Fibroblast of pulmonary artery (primary cell): ENCODE measurements at regions not wholly inside any gene's neighbourhood (a gene's known extent, or its start where the extent isn't known, plus 50 kb on each side); places are given as distances from the start of the nearest gene placed in this dataset.
"Not testable (repeated sequence)": the region's sequence is repeated elsewhere in the genome, so short reads cannot be mapped to it uniquely, and the experiment has no call there.

Experiments
- DNase-seq: peaks from one replicate; pipeline ENCODE4 v3.0.0-alpha.2; 2010; ENCODE audit warnings: low read depth
- H3K4me3 ChIP-seq: replicated peaks from 2 replicates; pipeline ENCODE4 v1.5.1; 2011; ENCODE audit warnings: low read depth, mild to moderate bottlenecking, control low read depth, low read length, moderate library complexity
- TF ChIP-seq, protein P1 (sequence below): IDR thresholded peaks from 2 replicates; pipeline ENCODE4 v1.5.1; 2011; ENCODE audit warnings: mild to moderate bottlenecking, control low read depth, low read length, inconsistent platforms; ENCODE audit errors: missing control alignments

DNA sequence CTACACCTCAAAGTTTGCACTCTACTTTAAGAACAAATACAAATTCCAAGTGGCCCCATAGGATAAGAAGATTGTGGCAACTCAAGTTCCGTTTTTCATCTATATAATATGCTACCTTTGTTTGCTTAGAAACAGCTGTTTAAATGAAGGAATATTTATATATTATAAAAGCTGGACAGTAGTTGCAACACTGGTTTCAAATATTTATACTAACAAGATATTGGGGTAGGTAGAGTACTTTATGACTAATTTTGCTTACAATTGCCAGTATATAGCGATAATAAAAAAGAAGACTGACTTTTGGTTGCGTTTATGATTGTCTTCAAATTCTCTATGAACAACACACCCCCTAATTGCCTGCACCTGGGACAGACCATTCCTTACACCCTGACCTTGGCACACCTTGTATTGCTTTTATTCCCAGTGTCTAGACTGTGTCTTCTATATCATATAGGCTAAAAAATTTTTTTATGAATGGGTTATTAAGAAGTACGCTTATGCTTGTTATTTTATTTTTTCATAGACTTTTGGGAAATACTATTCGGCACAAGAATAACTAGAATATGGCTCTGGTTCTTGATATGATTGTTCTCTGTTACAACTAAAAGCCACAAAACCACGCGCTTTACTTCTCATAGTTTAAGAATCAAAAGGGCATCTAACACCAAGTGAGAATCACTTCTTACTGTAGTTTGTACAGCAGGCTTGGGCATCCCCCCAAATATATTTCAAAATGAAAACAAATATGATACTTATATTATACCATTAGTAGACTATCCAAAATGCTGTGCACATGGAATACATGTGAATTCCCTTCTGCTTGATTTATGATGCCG, 455.4 kb upstream of the DCN start:
- H3K4me3 ChIP-seq = no peak overlapping the region
- DNase-seq = no peak
- TF ChIP-seq, protein P1, sequence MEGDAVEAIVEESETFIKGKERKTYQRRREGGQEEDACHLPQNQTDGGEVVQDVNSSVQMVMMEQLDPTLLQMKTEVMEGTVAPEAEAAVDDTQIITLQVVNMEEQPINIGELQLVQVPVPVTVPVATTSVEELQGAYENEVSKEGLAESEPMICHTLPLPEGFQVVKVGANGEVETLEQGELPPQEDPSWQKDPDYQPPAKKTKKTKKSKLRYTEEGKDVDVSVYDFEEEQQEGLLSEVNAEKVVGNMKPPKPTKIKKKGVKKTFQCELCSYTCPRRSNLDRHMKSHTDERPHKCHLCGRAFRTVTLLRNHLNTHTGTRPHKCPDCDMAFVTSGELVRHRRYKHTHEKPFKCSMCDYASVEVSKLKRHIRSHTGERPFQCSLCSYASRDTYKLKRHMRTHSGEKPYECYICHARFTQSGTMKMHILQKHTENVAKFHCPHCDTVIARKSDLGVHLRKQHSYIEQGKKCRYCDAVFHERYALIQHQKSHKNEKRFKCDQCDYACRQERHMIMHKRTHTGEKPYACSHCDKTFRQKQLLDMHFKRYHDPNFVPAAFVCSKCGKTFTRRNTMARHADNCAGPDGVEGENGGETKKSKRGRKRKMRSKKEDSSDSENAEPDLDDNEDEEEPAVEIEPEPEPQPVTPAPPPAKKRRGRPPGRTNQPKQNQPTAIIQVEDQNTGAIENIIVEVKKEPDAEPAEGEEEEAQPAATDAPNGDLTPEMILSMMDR = no peak

DNA sequence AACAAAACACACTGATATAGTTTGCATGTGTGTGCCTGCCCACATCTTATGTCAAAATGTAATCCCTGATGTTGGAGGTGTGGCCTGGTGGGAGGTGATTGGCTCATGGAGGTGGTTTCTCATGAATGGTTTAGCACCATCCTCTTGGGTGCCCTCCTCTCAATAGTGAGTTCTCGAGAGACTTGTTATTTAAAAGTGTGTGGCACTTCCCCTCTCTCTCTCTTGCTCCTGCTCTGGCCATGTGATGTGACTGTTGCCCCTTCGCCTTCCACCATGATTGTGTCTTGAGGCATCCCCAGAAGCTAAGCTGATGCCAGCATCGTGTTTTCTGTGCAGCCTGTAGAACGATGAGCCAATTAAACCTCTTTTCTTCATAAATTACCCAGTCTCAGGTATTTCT, 454.1 kb upstream of the DCN start:
- no peak overlapping the region for H3K4me3 ChIP-seq
- DNase-seq = no peak
- TF ChIP-seq, protein P1 = no peak

DNA sequence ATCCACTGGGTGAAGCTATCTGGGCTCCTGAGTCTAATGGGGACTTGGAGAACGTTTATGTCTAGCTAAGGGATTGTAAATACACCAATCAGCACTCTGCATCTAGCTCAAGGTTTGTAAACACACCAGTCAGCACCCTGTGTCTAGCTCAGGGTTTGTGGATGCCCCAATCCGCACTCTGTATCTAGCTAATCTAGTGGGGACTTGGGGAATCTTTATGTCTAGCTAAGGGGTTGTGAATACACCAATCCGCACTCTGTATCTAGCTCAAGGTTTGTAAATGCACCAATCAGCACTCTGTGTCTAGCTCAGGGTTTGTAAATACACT, 451.7 kb upstream of the DCN start:
- H3K4me3 ChIP-seq = not testable (repeated sequence)

GRCh38 chr12:91633734-91634357, 451.2 kb upstream of the DCN start:
- DNase-seq = no peak

More for the DNA sequence above, 451.7 kb upstream of the DCN start:
- DNase-seq = not testable (repeated sequence)

DNA sequence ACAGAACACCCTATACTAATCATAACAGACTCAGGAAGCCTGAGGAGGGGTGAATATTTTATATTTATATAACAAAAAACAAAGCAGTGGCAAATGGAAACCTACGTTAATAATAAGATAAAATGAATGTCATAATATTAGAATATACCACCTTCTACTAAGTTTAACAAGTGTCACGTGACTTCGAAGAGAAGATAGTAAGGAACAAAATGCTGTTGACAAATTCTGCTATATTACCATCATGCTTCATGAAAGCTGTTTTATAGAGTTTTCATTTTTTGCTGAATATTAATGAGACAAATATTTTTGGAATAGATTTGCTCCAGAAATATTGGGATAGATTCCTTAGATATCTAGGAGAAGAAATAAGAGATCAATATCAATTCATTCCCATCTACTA, 450.6 kb upstream of the DCN start:
- TF ChIP-seq, protein P1 = no peak
- no peak for DNase-seq
- no peak overlapping the region for H3K4me3 ChIP-seq

More at GRCh38 chr12:91633734-91634357, 451.2 kb upstream of the DCN start:
- H3K4me3 ChIP-seq = no peak overlapping the region
- TF ChIP-seq, protein P1 = no peak

- TF ChIP-seq, protein P1 = no peak
- DNase-seq = no peak
- H3K4me3 ChIP-seq = no peak overlapping the region
These were observed 449.6 kb upstream of the DCN start for GRCh38 chr12:91632042-91632786.

DNA sequence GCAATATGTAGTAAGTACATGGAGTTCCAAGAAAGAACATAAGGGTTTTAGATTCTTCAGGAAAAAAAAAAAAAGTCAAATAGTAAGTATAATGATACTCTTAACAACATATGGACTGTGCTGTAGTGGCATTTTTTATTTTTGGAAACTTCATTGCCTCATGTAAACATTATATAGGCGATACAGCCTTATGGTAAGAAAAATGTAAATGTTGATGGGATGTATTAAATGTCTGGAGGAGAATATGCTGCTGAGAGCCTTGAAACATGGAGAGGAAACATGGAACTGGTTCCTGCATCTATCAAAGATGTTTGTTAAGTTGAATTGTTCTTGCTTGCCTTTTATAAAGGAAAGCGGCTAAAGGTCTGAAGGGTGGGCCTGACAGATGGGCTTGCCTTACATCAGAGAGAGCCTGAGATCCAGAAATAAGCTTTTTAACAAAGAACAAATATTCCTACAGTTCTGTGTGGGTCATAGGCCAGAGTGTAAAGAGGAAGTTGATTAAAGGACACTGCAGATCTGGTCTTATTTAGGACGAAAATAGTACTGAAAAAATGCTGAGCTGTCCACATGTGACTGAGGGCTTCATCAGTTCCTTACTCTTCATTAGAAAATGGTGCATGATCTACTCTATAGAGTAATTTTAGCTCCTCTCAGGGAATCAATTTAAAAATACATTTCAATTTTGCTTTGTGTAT, 448.1 kb upstream of the DCN start:
- no peak for DNase-seq
- H3K4me3 ChIP-seq = no peak overlapping the region
- TF ChIP-seq, protein P1 = no peak
